HPDE6-E6E7 (cell line): ENCODE measurements at regions not wholly inside any gene's neighbourhood (a gene's known extent, or its start where the extent isn't known, plus 50 kb on each side); places are given as distances from the start of the nearest gene placed in this dataset.
A peak's percentile ranks its signal among the peaks of the same experiment; 100 is the strongest.
"Not testable (repeated sequence)": the region's sequence is repeated elsewhere in the genome, so short reads cannot be mapped to it uniquely, and the experiment has no call there.

Source experiments
- DNase-seq: peaks from one replicate; pipeline ENCODE4 v3.0.0; 2011; ENCODE audit warnings: missing footprints; ENCODE audit errors: extremely low spot score

DNA sequence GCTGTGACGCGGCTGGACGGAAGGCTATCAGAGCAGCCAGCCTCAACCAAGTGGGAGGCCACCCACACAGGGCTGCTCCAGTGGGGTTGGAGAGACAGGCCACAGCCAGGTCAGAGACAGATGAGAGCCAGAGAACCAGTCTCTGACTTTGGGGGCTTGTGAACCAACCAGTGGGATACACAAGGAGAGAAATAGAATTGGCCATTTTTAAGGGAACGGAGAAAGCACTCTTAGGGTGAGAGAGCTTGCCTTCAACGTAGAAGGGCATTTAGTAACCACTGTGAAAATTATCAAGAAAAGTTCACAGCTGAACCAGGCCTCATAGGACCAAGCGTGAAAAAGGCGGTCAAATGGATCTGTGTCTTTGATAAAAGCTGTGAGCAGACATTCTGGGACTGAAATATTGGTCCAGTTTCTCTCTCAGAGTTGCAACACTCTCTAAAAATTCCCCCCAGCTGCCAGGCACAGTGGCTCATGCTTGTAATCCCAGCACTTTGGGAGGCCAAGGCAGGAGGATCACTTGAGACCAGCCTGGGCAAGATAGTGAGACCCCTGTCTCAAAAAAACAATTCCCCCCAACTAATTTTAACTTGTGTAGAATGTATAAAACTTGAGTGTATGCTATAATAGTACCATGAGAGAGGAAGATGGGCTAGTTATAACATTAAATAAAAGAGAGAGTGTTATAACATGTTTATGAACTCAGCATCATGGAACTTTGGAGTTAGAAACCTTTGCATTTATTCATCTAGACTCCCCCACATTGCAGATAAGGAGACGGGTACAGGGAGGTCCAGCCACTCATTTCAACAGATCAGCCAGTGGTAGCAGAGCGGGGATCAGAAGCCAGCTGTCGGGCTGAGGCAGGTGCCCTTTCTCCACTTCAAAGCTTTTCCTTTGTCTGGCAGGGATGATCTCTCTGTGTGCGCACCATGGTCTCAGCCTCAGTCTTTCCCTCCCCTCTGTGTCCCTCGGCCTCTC is 132.2 kb downstream of the NPIPB11 start:
- DNase-seq: not testable (repeated sequence)

DNA sequence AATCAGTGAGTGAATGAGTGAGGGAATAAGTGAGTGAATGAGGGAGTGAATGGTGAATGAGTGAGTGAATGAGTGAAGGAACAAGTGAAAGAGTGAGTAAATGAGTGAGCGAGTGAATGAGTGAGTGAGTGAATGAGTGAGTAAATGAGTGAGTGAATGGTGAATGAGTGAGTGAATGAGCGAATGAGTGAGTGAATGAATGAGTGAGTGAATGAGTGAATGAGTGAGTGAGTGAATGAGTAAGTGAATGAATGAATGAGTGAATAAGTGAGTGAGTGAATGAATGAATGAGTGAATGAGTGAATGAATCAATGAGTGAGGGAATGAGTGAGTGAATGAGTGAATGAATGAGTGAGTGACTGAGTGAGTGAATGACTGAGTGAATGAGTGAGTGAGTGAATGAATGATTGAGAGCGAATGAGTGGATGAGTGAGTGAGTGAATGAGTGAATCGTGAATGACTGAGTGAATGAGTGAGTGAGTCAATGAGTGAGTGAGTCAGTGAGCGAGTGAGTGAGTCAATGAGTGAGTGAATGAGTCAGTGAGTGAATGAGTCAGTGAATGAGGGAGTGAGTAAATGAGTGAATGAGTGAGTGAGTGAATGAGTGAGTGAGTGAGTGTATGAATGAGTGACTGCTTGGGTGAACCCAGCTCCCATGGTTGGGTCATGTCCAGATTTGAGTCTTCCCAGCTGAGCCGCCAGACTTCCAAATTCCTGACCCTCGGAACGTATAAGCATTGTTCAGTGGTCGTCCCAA is 133.0 kb downstream of the NPIPB11 start:
- not testable (repeated sequence) for DNase-seq

GRCh38 chr16:29271721-29272675 is 134.5 kb downstream of the NPIPB11 start:
- DNase-seq: not testable (repeated sequence)

DNA sequence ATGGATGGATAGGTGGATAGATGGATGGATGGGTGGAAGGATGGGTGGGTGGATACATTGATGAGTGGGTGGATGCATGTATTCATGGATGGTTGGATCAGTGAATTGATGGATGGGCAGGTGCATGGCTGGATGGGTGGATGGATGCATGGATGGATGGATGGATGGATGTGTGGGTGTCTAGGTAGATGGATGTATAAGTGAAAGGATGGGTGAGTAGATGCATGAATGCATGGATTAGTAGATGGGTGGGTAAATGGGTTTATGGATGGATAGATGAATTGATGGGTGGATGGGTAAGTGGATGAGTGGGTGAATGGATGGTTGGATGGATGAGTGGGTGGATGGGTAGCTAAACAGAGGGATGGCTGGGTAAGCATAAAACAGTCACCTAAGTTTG is 135.6 kb downstream of the NPIPB11 start:
- not testable (repeated sequence) for DNase-seq

- DNase-seq: not testable (repeated sequence)
Observed at GRCh38 chr16:29270033-29270432, 136.5 kb downstream of the NPIPB11 start.

DNA sequence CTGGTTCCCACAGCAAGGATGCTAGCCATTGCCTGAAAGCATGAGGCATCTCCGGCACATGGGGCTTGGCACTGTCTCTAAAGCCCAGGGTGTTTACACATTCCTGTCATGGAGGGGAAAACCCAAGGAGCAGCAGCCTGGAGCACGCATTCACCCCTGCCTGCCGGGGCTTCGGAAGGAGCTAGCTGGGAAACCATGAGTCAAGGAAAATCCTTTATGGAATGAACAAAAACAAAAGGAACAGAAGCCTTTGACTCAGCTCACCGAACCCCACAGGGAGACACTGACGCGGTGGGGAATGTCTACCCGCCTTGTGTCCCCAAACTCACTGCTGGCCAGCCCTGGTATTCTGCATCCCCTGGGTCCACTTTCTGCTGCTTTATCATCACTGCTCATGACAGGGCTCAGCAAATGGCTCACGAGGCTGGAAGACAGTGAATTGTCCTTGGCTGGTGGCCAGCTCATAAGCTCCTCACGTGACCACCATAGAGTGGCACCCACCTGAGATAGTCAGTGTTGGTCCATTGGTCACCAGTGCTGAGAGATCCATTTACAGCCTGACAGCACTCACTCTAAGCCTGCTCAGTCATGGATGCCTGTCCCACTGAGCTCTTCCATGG is 137.2 kb downstream of the NPIPB11 start:
- DNase-seq: not testable (repeated sequence)

GRCh38 chr16:29268785-29269191 is 137.7 kb downstream of the NPIPB11 start:
- DNase-seq: not testable (repeated sequence)

DNA sequence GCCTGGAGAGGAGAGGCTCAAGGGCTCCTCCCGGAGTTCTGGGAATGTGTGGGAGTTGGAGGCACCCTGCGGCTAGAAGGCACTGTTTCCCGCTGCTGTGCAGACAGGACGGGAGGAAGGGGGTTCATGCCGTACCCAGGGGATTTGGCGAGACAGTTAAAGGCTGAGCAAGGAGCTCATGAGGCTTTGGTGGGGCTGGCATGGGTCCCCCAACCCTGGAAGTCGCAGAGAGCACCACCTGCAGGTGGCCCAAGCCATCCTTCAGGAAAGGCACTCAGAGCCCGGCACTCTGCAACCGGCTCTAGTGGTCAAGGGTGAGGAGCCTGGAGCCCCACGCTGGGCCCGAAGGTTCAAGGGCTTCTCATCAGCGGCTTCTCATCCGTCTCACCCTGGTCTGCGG is 138.2 kb downstream of the NPIPB11 start:
- DNase-seq: not testable (repeated sequence)

- not testable (repeated sequence) for DNase-seq
Observed at GRCh38 chr16:29267891-29268290, 138.6 kb downstream of the NPIPB11 start.

DNA sequence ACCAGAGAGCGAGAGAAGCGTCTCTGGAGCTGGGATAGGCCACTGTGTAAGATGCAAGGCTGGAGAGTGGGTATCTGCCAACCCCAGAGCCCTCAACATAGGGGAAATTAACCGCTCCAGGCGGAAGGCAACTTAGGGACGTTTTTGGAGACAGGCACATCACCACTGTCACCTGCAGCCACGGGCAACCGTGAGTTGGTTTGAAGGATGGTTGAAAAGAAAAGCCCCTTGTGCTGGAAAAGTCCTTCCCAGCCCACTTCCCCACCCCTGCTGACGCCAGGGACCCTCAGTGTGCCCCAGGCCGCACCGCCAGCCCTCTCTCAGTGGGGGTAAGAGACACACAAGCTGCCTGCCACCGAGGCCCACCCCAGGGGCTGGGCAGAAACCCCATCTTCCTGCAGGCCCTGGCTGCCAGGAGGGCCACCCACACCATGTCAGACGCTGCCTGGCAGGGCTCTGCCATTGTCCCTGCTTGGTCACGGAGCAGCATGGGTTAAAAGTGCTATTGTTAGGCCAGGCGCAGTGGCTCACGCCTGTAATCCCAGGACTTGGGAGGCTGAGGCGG is 139.4 kb downstream of the NPIPB11 start:
- not testable (repeated sequence) for DNase-seq

- not testable (repeated sequence) for DNase-seq
Observed at GRCh38 chr16:29266612-29267011, 139.9 kb downstream of the NPIPB11 start.

- DNase-seq: peak; percentile 79
Observed at GRCh38 chr16:29265255-29265853, 141.2 kb downstream of the NPIPB11 start.

GRCh38 chr16:29264080-29264837 is 142.3 kb downstream of the NPIPB11 start:
- not testable (repeated sequence) for DNase-seq

GRCh38 chr16:29262725-29263124 is 143.8 kb downstream of the NPIPB11 start:
- DNase-seq: not testable (repeated sequence)

- DNase-seq: not testable (repeated sequence)
Observed at GRCh38 chr16:29261427-29262248, 144.9 kb downstream of the NPIPB11 start.

- not testable (repeated sequence) for DNase-seq
Observed at GRCh38 chr16:29260683-29261426, 145.7 kb downstream of the NPIPB11 start.

DNA sequence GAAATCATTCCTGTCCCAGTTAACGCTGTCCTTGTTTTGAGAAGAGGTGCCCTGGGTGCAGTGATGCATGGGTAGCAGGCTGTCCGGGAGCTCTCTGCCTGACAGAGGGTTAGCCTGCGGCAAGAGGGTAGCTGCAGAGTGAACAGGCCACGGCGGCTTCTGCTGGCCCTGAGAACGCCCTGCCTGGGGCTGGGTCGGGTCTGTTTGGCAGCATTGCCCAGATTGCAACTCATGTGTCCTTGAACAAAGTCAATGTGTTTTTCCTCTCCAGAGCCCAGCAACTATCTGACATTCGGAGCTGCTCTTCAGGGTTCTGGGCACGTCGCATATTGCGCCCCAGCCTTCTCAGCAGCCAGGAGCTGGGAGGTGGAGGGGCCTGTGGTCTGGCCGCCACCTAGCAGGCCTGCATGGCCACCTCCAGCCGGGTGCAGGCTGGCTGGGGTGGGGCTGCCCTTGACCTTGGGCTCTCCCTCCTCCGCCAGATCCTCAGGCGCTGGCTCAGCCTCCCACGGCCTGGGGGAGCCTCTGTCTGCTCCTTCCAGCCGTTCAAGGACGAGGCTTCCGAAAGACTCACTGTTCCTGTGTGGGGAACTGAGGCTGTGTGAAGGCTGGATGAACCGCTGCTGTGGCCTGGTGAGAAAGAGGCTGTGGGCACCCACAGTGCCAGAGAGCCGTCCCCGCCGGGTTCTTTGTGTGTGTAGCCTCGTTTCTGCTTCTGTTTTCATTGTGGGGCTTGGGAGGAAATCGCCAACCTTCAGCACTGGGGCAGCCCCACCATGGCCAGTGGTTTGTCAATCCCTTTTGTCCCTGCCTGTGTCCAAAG is 146.7 kb downstream of the NPIPB11 start:
- DNase-seq: not testable (repeated sequence)
